GM12892 (cell line): ENCODE measurements at regions not wholly inside any gene's neighbourhood (a gene's known extent, or its start where the extent isn't known, plus 50 kb on each side); places are given as distances from the start of the nearest gene placed in this dataset.

Source experiments
- DNase-seq: peaks from one replicate; pipeline ENCODE4 v3.0.0; 2011; ENCODE audit not compliant: insufficient read length
- FAIRE-seq: peaks from 2 replicates; lab custom pipeline; 2011; peaks lifted over from hg19 to GRCh38; lab: Jason Lieb, UNC
- POLR2A ChIP-seq: IDR thresholded peaks from 2 replicates; pipeline ENCODE4 v1.6.1; 2011; ENCODE audit warnings: low read depth, low read length, control low read depth
- POLR2AphosphoS5 ChIP-seq: IDR thresholded peaks from 2 replicates; pipeline ENCODE4 v1.6.1; 2011; ENCODE audit warnings: low read depth, low read length, control low read depth
- TAF1 ChIP-seq: IDR thresholded peaks from 2 replicates; pipeline ENCODE4 v1.6.1; 2011; ENCODE audit warnings: low read depth, mild to moderate bottlenecking, control low read depth, low read length, borderline replicate concordance

DNA sequence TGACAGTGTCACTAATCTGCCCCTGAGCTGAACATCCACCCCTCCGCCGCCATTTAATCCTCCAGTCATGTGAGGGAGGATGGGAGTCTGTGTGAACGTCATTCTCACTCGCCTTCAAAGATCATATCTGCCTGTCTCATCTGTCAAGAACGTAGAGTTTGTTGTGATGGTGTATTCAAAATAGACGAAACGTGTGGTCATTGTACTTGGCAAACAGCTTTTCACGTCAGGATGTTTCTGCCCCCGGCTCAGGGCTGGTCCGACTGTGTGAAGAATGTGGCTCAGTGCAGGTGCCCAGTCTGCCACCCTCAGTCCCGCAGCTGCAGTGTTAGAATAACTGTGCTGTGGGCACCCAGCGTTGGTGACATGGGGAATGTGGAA, 148.0 kb downstream of the KCNJ12 start:
- no peak for FAIRE-seq
- DNase-seq, result no peak
- TF ChIP-seq POLR2AphosphoS5, result no peak
- TF ChIP-seq TAF1, result no peak
- TF ChIP-seq POLR2A, result no peak

- peak; percentile 9 for FAIRE-seq
- TF ChIP-seq TAF1, result no peak
- no peak for TF ChIP-seq POLR2AphosphoS5
- TF ChIP-seq POLR2A, result no peak
- DNase-seq, result no peak
Observed at GRCh38 chr17:21525464-21526130, 149.4 kb downstream of the KCNJ12 start.

DNA sequence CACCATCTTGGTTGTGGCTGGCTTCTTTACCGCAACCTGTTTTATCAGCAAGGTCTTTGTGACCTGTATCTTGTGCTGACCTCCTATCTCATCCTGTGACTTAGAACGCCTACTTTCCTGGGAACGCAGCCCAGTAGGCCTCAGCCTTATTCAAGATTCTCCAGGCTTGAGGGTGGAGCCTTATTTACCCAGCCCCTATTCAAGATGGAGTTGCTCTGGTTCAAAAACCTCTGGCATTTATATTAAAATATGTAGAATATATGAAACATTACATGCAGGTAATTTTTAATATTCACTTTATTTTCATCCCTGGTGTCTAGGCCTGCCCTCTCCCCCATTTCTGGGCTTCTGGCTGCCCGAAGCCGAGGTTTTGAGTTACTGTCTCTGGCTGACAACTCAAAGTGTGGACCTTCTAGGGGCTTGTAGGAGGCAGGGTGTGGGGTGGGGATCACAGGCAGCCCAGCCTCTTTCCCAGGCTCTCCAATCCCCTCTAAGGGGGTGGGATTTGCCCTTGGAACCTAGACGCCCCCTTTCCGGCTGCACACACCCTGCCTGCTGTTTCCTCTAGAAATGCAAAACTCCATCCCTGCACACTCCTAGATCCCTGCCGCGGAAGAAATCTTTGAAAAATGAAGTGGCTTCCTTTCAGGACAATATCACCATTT, 152.0 kb downstream of the KCNJ12 start:
- no peak for FAIRE-seq
- TF ChIP-seq POLR2AphosphoS5 (no peak), TAF1 (no peak), POLR2A (no peak)
- no peak for DNase-seq

DNA sequence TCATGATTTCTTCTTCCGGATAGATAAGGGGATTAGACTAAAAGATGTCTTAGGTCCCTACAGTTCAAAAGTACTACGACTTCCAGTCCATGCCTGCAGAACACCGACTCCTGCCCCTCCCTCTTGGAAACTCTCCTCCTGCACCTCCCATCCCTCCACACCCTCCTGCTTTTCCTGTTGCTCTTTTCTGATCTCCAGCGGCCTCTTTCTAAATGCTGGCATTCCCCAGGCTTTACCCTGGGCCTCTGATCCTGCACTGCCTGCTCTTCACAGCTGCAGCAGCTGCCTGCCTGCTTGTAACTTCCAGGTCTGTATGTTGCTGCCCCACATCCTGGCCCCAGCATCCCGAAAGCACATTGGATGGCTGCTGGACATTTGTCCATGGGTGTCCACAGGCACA, 154.2 kb downstream of the KCNJ12 start:
- no peak for DNase-seq
- FAIRE-seq, result no peak
- TF ChIP-seq POLR2AphosphoS5 (no peak), POLR2A (no peak), TAF1 (no peak)

DNA sequence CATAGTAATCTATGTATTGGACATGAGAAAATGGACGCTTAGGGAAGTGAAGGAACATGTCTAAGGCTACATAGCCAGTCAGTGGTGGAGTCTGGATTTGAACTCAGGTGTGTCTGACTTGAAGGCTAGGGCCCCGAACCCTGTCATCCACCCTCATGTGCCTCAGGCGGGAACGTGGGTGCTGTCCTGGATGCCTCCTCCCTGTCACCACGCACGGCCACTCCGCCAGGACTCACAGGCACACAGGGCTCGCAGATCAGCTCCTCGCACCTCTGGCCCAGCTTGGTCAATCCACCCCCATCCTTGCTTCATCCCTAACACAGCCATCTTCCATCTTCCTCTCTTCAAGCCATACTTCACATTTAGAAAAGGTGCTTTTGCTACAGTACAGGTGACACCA, 154.7 kb downstream of the KCNJ12 start:
- DNase-seq (no peak), FAIRE-seq (no peak)
- no peak for TF ChIP-seq POLR2AphosphoS5
- TF ChIP-seq TAF1, result no peak
- no peak for TF ChIP-seq POLR2A

GRCh38 chr17:21532763-21533385, 156.7 kb downstream of the KCNJ12 start:
- DNase-seq (no peak), FAIRE-seq (no peak)
- TF ChIP-seq POLR2AphosphoS5 (no peak), TAF1 (no peak), POLR2A (no peak)

DNA sequence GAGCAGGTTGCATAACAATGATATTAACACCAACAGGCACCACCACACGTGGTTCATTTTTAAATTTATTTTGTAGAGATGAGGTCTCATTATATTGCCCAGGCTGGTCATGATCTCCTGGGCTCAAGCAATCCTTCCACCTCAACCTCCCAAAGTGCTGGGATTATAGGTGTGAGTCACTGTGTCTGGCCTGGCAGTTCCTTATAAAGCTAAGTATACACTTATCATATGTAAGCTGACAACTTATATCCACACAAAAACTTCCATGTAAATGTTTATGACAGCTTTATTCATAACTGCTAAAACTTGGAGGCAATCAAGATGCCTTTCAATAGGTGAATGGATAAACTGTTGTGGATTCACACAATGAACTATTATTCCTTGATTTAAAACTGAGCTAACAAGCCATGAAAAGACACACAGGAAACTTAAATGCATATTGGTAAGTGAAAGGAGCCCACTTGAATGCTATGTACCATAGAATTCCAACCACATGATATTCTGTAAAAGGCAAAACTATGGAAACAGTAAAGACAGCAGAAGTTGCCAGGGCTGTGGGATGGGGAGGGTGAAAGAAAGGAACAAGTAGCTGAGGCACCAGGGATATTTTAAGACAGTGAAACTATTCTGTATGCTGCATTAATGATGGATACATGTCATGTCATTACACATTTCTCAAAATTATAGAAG, 156.5 kb upstream of the KCNJ18 start:
- DNase-seq, result no peak
- TF ChIP-seq POLR2AphosphoS5 (no peak), POLR2A (no peak)
- FAIRE-seq, result no peak

DNA sequence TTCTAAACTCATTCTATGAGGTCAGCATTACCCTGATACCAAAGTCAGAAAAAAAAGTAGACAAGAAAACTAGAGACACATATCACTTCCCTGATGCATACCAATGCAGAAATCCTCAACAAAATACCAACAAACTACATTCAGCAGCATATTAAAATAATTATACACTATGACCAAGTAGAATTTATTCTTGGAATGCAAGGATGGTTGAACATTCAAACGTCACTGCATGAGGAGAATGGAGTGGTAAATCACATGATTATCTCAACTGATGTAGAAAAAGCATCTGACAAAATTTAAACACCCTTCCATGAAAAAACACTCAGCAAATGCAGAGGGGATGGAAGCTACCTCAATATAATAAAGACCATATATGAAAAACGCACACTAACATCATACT, 155.0 kb upstream of the KCNJ18 start:
- no peak for TF ChIP-seq POLR2AphosphoS5
- TF ChIP-seq TAF1, result no peak
- no peak for TF ChIP-seq POLR2A
- FAIRE-seq (no peak), DNase-seq (no peak)

DNA sequence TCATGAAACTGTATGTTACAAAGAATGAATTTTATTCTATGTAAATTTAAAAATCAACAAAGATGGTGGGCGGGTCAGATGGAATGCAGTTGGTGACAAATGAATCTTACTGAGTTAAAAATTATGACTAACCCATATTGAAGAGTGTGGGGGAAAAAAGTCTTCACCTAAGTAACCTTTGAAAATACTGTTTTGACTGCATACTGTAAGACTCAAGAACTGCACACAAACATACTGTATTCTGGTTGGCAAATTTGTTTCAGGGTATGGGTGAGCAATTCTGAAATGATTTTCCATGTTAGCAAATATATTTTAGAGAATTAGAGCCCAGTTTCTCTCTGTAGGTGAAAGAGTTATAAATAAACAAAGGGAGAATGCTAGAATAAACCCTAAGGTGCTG, 153.7 kb upstream of the KCNJ18 start:
- DNase-seq, result no peak
- no peak for FAIRE-seq
- TF ChIP-seq POLR2A, result no peak
- no peak for TF ChIP-seq TAF1
- TF ChIP-seq POLR2AphosphoS5, result no peak

GRCh38 chr17:21539146-21539545, 153.2 kb upstream of the KCNJ18 start:
- TF ChIP-seq TAF1, result no peak
- DNase-seq, result no peak
- no peak for FAIRE-seq

GRCh38 chr17:21540502-21540901, 151.8 kb upstream of the KCNJ18 start:
- TF ChIP-seq POLR2A, result no peak
- TF ChIP-seq TAF1, result no peak
- TF ChIP-seq POLR2AphosphoS5, result no peak
- DNase-seq (no peak), FAIRE-seq (no peak)

DNA sequence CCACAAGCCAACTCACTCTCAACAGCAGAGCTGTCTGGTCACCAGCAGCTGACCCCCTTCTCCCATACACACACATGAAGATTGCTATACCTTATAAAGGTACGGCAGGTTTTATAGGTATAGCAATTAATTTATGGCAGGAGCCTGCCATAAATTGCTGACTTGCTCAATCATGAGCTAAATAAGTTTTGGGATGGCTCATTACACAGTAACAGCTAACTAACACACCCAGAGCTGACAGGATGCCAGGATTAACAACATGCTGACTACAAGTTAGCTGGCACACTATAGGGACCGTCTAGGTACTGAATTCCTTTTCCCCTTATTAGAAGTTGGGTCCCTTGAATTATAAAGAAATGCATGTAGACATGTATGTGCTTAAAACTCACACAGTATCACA, 150.3 kb upstream of the KCNJ18 start:
- no peak for FAIRE-seq
- no peak for TF ChIP-seq TAF1
- TF ChIP-seq POLR2A, result no peak
- no peak for TF ChIP-seq POLR2AphosphoS5
- DNase-seq, result no peak

DNA sequence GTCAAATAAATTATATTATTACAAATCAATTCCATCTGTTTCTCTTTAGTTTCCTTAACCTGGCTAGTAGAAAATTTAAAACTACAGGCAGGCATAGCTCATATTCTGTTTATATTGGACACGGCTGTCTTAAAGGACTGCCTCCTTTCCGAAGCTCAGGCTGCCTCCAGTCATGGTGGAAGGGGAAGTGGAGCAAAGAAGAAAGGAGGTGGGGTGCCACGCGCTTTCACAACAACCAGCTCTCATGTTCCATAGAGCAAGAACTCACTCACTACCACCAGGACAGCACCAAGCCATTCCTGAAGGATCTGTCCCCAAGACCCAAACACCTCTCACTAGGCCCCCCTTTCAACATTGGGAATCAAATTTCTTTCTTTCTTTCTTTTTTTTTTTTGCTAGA, 149.3 kb upstream of the KCNJ18 start:
- TF ChIP-seq POLR2A (no peak), POLR2AphosphoS5 (no peak), TAF1 (no peak)
- FAIRE-seq (no peak), DNase-seq (no peak)

GRCh38 chr17:21545064-21545463, 147.3 kb upstream of the KCNJ18 start:
- no peak for FAIRE-seq

More at GRCh38 chr17:21545064-21545463, 147.3 kb upstream of the KCNJ18 start:
- DNase-seq, result no peak
- TF ChIP-seq POLR2A (no peak), POLR2AphosphoS5 (no peak), TAF1 (no peak)
